GM19035 (cell line): ENCODE measurements at regions not wholly inside any gene's neighbourhood (a gene's known extent, or its start where the extent isn't known, plus 50 kb on each side); places are given as distances from the start of the nearest gene placed in this dataset.

Experiments
- ATAC-seq: cut with Tn5 transposase; IDR thresholded peaks from one replicate; pipeline ENCODE4 v1.9.1; 2021; ENCODE audit not compliant: unreplicated experiment

DNA sequence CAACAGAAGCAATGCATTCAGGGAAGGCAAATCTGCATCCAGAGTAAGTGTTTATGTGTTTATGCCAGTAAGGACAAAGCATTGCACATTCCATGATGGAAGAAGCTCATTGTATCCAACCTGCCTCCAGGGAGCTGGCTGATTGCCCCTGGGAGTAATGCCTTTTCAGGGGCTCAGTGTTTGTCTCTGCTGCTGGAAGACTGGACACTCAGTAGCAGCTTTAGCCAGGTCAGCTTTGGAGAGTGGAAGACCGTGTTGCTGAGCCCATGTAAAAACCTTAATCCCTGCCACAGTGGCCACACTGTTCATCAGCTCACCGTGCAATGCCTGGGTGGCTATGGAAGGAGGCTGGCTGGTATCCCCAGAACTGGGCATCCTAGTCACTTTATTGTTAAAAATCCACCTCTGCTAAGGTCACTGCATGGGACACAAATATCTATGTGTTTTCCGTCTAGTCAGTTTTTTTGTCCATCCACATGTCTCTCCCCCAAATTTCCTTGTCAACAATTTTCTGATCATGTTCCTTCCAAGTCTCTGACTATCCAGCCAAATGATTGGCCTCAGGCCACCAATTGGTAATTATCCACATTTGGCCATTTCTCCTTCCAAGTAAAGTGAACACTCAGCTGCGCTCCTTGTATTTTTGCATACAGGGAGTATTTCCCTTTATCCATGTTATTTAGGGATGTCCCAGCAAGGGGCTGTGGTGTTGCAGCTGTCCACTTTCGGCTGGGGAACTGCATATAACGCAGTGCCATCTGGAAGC lies 2044.5 kb upstream of the AGA start:
- ATAC-seq = no peak

DNA sequence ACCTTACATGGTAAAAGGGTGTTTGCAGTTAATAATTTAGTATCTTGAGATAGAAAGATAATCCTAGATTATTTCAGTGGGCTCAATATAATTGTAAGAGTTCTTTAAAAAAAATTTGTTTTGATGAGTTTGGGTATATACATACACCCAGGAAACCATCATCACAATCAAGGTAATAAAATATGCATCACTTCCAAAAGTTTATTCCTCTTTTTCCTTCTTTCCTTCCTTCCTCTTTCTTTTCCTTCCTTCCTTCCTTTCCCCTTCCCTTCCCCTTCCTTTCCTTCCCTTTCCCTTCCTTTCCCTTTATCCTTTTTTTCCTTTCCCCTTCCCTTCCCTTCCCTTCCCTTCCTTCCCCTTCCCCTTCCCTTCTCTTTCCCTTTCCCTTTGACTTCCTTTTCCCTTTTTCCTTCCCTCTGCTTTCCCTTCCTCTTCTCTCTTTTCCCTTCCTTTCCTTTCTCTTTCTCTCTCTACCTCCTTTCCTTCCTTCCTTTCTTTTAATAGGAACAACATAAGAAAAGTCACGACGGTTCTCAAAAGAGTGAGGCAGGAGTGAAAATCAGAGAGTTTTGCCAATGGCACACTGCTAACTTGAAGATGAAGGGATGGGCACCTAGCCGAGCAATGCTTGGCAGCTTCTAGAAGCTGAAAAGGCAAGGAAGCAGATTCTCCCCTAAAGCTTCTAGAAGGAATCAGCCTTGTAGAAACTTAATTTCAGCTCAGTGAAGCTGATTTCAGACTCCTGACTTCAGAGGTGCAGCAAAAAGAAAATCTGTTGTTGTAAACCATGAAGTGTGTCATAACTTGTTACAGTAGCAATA lies 2050.2 kb upstream of the AGA start:
- no peak for ATAC-seq

DNA sequence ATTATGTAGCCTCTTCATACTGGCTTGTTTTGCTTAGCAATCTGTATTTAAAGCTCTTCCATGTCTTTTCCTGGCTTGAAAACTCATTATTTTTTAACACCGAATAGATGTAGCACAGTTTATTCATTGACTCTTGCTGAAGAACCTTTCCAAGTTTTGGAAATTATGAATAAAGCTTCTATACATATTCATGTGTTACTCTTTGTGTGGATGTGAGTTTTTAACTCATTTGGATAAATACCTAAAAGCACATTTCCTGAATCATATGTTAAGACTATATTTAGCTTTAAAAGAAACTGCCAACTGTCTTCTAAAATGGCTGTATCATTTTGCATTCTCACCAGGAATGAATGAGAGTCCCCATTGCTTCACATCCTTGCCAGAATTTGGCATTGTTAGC lies 2061.7 kb upstream of the AGA start:
- no peak for ATAC-seq

DNA sequence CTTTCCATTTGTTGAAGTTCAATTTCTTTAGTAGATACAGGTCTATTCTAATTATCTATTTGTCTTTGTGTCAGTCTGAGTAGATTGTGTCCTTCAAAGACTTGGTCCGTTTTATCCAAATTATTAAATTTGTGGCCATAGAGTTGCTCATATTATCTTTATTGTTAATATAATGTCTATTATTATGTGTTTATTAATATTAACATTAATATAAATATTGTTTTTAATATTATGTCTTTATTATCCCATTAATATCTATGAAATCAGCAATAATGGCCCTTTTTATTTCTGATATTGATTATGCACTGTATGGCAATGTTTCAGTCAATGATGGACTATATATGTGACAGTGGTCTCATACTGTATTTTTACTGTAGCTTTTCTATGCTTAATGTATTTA lies 2067.3 kb upstream of the AGA start:
- no peak for ATAC-seq

DNA sequence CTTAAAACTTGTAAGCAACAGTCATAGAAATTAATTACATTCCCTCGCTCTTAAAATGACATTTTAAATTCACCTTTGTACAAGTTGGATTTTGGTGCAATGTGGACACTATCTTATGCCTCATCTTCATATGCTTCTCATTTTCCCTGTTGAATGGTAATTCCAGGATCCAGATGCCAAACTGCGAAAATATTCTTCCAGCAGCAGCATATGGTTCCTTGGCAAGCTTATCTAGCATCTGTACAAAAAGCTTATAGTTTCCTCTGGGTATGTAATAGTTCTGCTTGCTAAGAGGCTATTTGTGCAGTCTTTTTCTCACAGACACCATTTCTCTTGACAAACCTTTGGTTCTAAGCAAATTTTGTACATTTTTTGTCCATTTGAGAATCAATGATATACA lies 2079.7 kb upstream of the AGA start:
- no peak for ATAC-seq

DNA sequence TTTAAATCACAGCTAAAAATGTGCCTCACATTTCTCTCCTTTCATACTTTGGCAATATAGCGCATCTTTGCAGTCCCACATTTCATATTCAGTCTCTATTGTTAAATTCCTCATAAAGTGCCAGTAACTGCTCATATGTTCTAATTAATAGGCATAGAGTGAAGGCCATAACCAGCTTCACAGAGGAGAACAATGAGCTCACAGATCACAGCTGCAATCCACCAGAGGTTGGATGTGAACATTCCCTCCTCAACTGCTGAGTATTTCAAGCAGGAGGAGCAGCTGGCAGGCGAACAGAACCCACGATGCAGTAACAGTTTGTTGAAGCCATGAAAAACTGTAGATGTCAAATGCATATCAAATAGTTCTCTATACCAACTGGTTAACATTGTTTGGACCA lies 2088.7 kb upstream of the AGA start:
- ATAC-seq = no peak

DNA sequence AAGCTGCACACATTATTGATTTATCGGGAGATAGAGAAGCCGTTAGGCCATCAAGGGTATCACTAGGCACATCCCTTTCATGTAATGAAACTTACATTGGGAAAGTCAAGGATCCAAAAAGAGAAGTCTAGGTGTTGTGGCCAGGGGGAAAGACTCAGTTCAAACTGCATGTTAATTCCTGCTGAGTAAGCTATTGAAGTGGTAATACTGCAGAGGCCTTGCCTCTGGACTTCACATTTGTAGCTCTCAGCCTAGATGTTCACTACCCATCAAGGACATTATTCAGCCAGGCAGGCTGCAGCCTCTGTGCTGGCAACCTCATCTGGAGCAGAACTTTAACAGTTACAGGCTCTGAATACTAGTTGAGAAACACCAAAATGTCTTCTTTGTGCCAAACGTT lies 2094.5 kb upstream of the AGA start:
- ATAC-seq = no peak

DNA sequence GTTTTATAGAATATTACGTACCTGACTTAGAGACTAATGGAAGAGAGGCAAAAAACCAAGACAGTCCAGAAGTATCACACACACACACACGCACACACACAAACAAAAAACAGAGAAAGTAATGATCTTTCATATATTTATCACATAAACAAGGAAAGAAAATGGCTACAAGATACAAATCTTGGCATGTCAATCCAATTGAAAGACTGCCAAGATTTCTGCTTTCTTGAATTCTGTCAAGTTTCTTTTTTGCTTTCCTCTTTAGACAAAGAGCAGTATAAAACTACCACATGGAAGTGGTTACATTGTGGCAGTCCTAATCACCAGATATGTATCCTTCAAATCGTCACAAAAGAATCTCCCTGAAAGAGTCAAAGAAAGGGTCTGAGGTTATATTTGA lies 2097.4 kb upstream of the AGA start:
- no peak for ATAC-seq

DNA sequence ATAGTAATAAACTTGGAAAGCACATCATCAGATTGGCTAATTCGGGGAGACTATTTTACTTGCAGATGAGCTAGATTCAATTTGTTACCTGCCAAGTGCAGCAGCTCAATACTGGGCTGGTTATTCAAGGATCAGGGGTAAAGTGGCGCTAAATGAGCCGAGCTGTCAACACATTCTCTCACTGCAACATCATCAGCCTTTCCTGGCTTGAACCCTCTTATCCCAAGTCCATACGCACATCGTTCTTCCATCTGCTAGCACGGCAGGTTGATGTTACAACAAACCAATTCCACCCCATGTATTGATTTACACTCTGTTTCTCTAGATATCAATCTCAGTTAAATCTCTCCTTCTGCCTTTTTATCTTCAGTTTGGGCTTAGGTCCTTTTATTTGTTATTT lies 2101.5 kb upstream of the AGA start:
- no peak for ATAC-seq

DNA sequence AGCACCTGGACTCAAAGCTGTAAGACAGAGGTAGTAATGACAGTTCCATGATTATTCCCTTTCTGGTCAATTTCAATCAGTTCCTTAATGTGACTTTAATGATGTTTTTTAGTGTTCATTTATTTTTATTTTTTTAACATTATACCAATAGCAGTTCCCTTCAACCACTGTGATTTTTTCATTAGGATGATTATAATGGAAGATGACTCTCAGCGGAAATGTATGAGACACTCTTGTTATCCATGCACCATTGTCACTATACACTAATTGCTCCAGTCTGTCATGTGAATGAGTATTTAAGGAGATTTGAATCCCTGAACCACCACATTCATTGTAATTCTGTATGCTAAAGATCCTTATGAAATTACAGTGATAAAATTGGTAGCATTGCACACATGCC lies 2102.3 kb upstream of the AGA start:
- ATAC-seq = no peak

DNA sequence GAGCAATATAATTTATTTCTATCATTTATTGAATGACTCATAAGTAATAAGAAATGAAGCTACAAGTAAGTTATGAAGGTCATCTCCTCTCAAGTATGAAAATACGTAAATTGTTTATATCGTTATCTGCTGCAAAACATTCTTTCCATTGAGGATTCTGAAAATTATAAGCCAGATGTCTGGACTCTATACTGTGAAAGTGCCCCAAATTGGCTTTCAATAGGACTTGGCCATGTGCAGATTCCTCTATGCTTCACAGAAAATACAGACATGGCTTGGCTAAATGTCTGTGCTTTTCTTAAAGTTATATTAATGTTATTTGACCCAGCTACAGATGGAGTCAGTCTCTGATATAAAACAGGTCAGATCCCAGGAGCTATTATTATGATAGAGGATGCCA lies 2109.9 kb upstream of the AGA start:
- ATAC-seq = no peak

DNA sequence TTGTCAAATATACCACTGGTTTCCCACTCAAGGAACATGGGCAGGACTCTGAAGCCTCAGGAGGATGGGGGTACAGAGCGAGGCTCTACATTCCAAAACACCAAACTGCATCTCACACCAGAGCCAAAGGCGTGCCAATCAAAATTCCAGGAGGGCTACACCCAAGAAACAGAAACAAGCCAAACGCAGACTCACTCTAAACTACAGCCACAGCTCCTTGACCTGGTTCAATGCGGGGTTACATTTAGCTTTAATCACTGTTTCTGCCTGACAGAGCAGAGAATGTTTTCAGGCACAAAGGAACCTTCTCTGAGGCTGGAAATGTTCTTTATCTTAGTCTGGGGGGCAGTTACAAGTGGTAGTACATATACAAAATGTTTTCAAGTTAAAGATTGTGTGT lies 2121.5 kb upstream of the AGA start:
- ATAC-seq = no peak

DNA sequence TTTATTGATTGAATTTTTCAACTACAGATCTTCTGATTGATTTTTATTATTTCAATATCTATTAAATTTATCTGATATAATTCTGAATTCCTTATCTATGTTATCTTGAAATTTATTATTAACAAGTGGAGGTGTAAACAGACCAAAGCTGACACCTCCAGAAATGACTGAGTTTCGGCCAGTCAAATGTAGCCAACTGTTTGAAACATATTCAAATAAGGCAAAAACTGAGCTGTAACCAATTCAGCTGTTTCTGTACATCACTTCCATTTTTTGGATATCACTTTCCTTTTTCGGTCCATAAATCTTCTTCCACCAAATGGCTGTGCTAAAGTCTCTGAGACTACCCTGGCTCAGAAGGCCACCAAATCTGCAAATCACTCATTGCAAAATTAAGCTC lies 2127.3 kb upstream of the AGA start:
- ATAC-seq = no peak

DNA sequence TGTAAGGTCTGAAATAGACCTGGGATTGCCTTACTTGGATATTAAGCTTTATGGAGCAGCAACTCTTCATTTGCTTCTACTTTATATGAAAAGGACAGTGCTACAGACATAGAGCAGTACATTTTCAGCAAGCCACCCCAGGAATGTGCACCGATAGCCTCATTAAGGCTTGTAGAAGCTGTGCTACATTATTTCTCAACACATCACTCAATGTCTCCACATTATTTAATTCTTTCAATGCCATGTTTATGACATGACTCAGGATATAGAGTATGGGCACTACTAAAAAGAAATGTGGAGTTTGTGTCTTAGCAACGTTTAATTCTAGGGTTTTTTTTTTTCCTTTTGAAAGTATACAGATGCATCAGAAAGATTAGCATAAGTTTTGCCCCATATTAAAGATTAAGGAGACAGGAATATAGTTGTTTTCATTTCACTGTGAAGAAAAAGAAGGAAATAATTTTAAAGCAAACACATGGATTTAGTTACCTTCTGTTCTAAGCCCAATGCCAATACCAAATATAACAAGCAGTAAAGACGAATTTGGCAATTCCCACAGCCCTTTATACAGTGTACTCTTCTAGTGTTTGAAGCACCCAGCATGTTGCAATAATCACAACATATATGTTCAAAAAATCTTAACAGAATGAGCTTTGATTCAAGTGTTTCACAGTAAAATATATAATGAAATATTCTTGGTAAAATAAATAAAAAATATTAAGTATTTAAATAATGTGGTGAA lies 2140.1 kb upstream of the AGA start:
- ATAC-seq = no peak

DNA sequence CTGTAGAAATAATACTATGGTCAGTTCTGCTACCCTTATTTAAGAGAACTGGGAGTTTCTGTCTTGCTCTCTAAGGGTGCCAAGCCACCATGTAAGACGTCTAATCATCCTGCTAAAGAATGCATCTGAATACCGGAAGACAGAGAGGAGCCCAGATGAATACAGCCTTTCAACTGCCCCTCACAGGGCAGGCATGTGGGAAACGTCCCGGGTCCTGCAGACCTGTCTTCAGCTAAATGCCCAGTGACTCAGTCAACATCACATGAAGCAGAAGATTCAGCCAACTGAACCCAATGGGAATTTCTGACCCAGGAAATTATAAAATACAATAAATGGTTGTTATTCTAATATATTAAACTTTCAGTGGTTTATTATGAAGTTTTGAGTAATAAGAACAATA lies 2141.0 kb upstream of the AGA start:
- no peak for ATAC-seq

DNA sequence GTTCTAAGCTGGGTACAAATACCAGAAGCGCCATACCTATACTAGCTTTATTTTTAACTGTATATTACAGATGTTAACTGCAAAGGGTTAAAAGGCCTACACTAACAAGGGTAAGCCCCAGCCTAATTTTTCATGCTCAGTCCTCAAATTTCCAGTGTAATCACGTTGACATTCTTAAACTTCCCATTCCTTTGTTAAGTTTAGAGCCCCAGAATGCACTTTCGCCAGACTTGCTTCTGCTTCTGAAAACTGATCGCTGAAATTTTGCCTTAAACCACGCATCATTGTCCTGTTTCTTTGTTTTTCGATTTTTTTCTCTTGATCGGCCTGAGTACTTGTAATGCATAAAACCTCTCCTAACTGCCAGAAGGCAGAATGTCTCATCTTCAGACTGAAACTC lies 2141.9 kb upstream of the AGA start:
- no peak for ATAC-seq

DNA sequence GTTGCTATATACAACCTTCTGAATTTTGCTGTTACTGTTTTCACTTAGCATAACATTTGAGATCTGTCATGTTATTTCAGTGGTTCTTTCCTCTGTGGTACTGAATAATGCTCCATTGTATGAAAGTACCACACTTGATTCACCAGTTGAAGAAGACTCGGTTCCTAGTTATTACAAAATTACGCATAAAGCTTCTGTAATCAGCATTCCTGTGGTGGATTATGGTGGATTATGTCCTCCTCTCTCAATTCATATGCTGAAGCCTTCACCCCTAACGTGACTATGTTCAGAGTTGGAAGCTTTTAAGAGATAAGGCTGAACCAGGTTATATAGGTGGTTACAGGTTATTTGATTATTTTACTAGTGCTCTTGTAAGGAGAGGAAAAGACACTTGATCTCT lies 2143.5 kb upstream of the AGA start:
- ATAC-seq = no peak

DNA sequence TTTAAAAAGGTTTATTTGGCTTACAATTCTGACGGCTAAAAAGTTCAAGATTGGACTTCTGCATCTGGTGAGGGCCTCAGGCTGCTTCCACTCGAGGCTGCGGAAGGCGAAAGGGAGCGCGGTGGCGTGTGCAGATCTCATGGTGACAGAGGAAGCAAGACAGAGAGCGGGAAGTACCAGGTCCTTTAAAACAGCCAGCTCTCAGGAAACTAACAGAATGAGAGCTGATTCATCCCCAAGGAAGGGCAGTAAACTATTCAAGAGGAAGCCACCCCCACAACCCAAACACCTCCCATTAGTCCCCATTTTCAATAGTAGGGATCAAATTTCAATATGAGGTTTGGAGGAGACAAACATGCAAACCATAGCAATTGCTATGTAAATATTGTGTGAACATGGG lies 2144.2 kb upstream of the AGA start:
- ATAC-seq = no peak

DNA sequence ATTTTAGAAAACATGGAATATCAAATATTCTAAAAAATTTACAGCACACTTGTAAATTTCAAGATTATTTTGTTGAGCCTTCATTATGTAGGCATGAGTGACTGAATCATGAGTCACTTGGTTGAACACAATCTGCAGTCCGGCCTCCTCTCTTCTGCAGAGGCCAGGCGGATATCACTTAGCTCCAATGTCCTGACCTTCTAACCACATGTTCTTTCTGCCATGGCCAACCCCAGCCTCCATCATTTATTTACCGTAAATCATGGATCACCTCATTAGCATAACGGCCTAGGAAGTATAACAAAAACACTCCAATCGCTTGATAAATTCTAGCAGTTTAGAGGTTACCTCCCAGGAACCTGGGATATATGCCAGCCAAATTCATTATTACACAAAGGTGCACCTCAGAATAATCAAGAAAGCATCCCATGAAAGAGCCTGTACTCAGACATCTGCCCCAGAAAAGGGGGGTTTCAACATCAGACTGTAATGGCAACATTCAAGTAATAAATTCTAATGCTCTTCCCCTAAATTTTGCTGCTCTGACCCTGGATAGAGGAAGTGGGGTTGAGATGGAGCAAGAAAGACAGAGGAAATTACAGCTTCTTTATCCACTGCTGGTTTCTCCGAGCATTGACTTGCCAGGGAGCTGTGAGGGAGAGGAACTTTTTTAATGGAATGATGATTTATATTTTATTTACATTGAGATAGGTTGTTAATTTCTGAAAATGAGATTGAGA lies 2153.6 kb upstream of the AGA start:
- no peak for ATAC-seq

DNA sequence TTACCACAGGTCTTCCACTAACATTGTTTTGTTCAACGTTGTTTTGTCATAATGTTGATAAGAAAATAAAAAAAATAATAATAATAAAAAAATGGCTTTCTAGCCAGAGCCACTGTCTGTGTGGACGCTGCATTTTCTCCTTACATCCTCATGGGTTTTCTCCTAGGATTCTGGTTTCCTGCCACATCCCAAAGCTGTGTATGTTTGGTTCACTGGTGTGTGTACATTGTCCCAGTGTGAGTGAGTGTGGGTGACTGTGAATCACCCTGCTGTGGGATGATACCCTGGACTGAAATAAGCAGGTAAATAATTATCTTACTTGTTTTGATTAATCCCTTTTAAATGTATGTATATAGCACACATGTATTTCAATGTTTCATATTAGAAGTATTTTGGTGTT lies 2154.4 kb upstream of the AGA start:
- no peak for ATAC-seq

DNA sequence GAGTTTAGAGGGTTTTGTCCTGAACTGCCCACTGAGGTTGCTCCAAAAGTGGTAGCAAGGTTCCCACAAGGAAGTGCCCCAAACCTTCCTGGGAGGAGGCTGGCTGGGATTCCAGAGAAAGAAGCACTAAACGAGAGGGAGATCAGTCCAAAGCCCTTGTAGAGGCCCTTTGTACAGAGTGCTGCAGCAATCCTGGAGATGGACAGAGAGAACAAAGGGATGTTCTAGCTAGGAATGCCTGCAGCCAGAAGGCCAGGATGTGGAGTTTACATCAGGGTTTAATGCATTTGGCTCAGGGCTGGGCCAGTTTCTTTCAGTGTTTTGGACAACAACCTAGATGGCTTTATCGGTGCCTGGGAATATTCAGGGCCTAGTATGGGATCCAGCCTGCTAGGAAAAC lies 2155.1 kb upstream of the AGA start:
- no peak for ATAC-seq
